OCI-LY3 (cell line): ENCODE measurements at regions not wholly inside any gene's neighbourhood (a gene's known extent, or its start where the extent isn't known, plus 50 kb on each side); places are given as distances from the start of the nearest gene placed in this dataset.

Experiments used
- CTCF ChIP-seq: fragments of 200-600, 300-600 bp; sonication (generic); IDR thresholded peaks from 2 replicates; pipeline ENCODE4 v1.5.1; 2014; ENCODE audit warnings: antibody characterized with exemption, low read length, low read depth
- EZH2phosphoT487 ChIP-seq: fragments of 200-600 bp; shearing (Covaris generic); IDR thresholded peaks from 2 replicates; pipeline ENCODE4 v1.6.1; 2018; ENCODE audit warnings: antibody characterized with exemption, mixed run types, low read depth

- TF ChIP-seq CTCF (no peak), EZH2phosphoT487 (no peak)
These were observed 915.6 kb downstream of the TRHDE start for GRCh38 chr12:73187765-73188164.
